Caco-2 (cell line): ENCODE measurements at regions not wholly inside any gene's neighbourhood (a gene's known extent, or its start where the extent isn't known, plus 50 kb on each side); places are given as distances from the start of the nearest gene placed in this dataset.

Source experiments
- BruUV-seq: library from RNA; stranded (reverse); fragments of 400-500 nt; replicated peaks from 2 replicates; lab custom pipeline; 2021; lab: Mats Ljungman, UMichigan
- CTCF ChIA-PET: fragments of 300-600 bp; sonication (Branson Sonifier 250); formaldehyde crosslinking; loops from one replicate; lab custom pipeline; 2022; ENCODE audit warnings: antibody characterized with exemption; lab: Charles Lee
- POLR2A ChIA-PET: fragments of 300-600 bp; sonication (Branson Sonifier 250); formaldehyde crosslinking; loops from one replicate; lab custom pipeline; 2022; ENCODE audit warnings: antibody characterized with exemption; lab: Charles Lee
- DNase-seq, 2 experiments: peaks; one replicate each; pipeline versions ENCODE4 v3.0.0 to v3.0.0-alpha.2; 2020 to 2022
- H3K27me3 ChIP-seq: replicated peaks from 2 replicates; pipeline ENCODE4 v1.6.0; 2011; ENCODE audit warnings: low read length; ENCODE audit not compliant: control insufficient read depth, insufficient read depth
- H3K36me3 ChIP-seq: 2 replicates; pipeline ENCODE4 v1.5.1; 2011; ENCODE audit warnings: low read length; ENCODE audit not compliant: control insufficient read depth, insufficient read depth
- H3K4me1 ChIP-seq: fragments of 250-450 bp; sonication (Bioruptor Pico); 2 replicates; pipeline ENCODE4 v1.5.1; 2020; ENCODE audit warnings: mild to moderate bottlenecking
- H3K4me3 ChIP-seq: 2 replicates; pipeline ENCODE4 v1.5.1; 2011; ENCODE audit warnings: low read depth, mild to moderate bottlenecking, control low read depth, low read length
- H3K9me3 ChIP-seq: fragments of 250-450 bp; sonication (Bioruptor Pico); 2 replicates; pipeline ENCODE4 v1.5.1; 2020; ENCODE audit warnings: mild to moderate bottlenecking, moderate library complexity
- H3K27ac Mint-ChIP-seq: one replicate; pipeline ENCODE4 v1.8.0; 2022; ENCODE audit warnings: mixed read lengths; ENCODE audit not compliant: unreplicated experiment
- H3K27me3 Mint-ChIP-seq: one replicate; pipeline ENCODE4 v1.8.0; 2022; ENCODE audit warnings: mixed read lengths; ENCODE audit not compliant: insufficient read depth, unreplicated experiment
- H3K36me3 Mint-ChIP-seq: one replicate; pipeline ENCODE4 v1.8.0; 2022; ENCODE audit warnings: mild to moderate bottlenecking, mixed read lengths; ENCODE audit not compliant: insufficient read depth, unreplicated experiment
- H3K4me1 Mint-ChIP-seq: one replicate; pipeline ENCODE4 v1.8.0; 2022; ENCODE audit warnings: low read depth, mixed read lengths; ENCODE audit not compliant: unreplicated experiment
- H3K4me3 Mint-ChIP-seq: one replicate; pipeline ENCODE4 v1.8.0; 2022; ENCODE audit warnings: mild to moderate bottlenecking, moderate library complexity, mixed read lengths; ENCODE audit not compliant: unreplicated experiment
- H3K9me3 Mint-ChIP-seq: one replicate; pipeline ENCODE4 v1.8.0; 2022; ENCODE audit warnings: mixed read lengths; ENCODE audit not compliant: unreplicated experiment
- intact Hi-C: fragments of 100-400 bp; cut with micrococcal nuclease; formaldehyde crosslinking; loops from one replicate; pipeline ENCODE4 v1.10.0; 2022; ENCODE audit not compliant: unreplicated experiment
- TF ChIP-seq, protein P1 (sequence below), 2 experiments: fragments of 200-600 bp in 1 of 2; IDR thresholded peaks; 1 replicate in 1 of 2; 2 replicates in 1 of 2; pipeline versions ENCODE4 v1.5.1 to v1.8.0; 2011 to 2022; ENCODE audit warnings: antibody characterized with exemption in 1 of 2, control low read depth in 1 of 2, inconsistent platforms in 1 of 2, low read depth in 1 of 2, low read length in 1 of 2, mild to moderate bottlenecking in 1 of 2, moderate library complexity in 1 of 2; ENCODE audit not compliant: insufficient read depth in 1 of 2, severe bottlenecking in 1 of 2, unreplicated experiment in 1 of 2

DNA sequence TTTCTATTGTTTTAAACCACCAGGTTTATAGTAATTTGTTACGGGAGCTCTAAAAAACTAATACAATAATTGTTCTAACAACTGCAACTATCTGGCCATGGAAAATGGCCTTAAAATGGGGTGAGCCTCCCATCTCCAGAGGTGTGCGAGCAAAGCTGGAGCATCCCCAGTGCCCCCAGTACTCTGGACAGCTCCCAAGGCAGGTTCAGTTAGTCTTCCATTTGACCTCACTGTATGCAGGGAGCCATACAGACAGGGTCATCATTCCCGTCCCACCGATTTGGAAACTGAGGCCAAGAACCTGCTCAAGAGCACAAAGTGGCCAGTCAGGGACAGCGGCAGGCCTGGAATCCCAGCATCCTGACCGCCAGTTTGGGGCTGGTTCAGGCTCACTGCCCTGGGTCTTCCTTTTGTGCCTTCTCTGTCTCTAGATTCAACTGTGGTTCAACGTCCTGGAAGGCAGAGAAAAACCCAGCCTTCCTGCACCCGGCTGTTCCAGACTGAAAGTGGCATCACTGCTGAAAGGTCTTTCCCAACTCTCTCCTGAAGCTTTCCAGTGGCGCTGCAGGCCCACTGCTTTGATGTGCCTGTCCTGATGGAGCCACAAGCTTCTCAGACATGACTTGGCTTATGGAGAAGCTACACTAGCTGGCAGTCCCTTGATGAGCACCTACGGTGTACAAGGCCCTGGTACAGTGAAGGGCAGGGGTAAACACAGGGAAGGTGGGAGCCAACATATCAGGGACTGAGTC is 76.6 kb upstream of the LINGO1 start:
- no peaks in the 10 kb centered on the region for H3K27me3 ChIP-seq
- TF ChIP-seq, protein P1, sequence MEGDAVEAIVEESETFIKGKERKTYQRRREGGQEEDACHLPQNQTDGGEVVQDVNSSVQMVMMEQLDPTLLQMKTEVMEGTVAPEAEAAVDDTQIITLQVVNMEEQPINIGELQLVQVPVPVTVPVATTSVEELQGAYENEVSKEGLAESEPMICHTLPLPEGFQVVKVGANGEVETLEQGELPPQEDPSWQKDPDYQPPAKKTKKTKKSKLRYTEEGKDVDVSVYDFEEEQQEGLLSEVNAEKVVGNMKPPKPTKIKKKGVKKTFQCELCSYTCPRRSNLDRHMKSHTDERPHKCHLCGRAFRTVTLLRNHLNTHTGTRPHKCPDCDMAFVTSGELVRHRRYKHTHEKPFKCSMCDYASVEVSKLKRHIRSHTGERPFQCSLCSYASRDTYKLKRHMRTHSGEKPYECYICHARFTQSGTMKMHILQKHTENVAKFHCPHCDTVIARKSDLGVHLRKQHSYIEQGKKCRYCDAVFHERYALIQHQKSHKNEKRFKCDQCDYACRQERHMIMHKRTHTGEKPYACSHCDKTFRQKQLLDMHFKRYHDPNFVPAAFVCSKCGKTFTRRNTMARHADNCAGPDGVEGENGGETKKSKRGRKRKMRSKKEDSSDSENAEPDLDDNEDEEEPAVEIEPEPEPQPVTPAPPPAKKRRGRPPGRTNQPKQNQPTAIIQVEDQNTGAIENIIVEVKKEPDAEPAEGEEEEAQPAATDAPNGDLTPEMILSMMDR (IDR thresholded peaks at IDR 0.05; ENCODE audit: insufficient read depth in 1 of 2, low read depth in 1 of 2, low read length in 1 of 2, severe bottlenecking in 1 of 2, unreplicated experiment in 1 of 2): no peak
- H3K36me3 ChIP-seq: no peaks in the 10 kb centered on the region
- CTCF ChIA-PET: no interaction called here
- no peak for DNase-seq
- no peak overlapping the region for H3K4me3 ChIP-seq
- H3K4me1 ChIP-seq: no peaks in the 10 kb centered on the region
- Mint-ChIP-seq H3K27me3 (peaks cover 41% of the 10 kb centered on the region), H3K36me3 (no peaks in the 10 kb centered on the region), H3K27ac (no peak overlapping the region), H3K9me3 (no peaks in the 10 kb centered on the region), H3K4me1 (no peaks in the 10 kb centered on the region), H3K4me3 (no peak overlapping the region)
- no TSS peak for BruUV-seq
- H3K9me3 ChIP-seq: no peaks in the 10 kb centered on the region
- POLR2A ChIA-PET: no interaction called here
- intact Hi-C loops: no loop called here

DNA sequence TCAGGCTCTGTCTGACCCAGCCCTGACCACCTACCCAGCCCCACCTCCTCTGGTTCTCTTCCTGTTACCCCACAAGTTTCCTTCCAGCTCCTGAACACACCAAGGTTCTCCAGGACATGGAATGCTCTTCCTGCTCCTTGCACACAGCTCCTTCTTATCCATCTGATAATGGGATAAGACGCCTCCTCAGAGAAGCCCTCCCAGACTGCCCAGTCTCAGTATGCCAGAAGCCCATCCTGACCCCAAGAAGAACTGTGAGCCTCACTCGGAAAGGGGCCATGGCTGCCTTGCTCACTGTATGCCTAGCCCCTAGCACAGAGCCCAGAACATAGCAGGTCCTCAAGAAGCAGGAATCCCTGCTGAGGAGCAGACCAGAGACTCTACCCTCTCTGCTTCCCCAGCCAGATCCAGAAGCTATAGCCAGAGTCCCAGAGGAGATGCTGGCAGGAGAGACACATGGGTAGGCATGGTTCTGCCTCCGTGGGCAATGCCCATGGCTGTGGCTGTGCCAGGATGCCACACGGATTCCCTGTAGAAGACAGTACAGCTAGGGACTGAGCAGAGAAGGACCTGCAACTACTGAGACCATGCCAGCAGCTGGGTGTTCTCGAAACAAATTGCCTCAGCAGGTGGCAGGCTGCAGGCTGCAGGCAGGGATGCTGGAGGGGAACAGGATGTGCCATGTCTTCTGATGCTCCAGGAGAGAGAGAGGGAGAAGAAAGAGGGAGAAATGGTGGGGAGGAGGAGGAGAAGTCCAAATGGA is 74.0 kb upstream of the LINGO1 start:
- Mint-ChIP-seq H3K27me3 (peaks cover 23% of the 10 kb centered on the region), H3K4me1 (no peaks in the 10 kb centered on the region), H3K27ac (no peak overlapping the region), H3K9me3 (no peaks in the 10 kb centered on the region), H3K4me3 (no peak overlapping the region), H3K36me3 (no peaks in the 10 kb centered on the region)
- CTCF ChIA-PET: no interaction called here
- no peaks in the 10 kb centered on the region for H3K4me1 ChIP-seq
- intact Hi-C loops: no loop called here
- H3K4me3 ChIP-seq: no peak overlapping the region
- TF ChIP-seq, protein P1 (IDR thresholded peaks at IDR 0.05; ENCODE audit: insufficient read depth in 1 of 2, low read depth in 1 of 2, low read length in 1 of 2, severe bottlenecking in 1 of 2, unreplicated experiment in 1 of 2): no peak
- no peaks in the 10 kb centered on the region for H3K9me3 ChIP-seq
- POLR2A ChIA-PET: no interaction called here
- BruUV-seq: no TSS peak
- no peaks in the 10 kb centered on the region for H3K27me3 ChIP-seq
- no peak for DNase-seq
- H3K36me3 ChIP-seq: no peaks in the 10 kb centered on the region

DNA sequence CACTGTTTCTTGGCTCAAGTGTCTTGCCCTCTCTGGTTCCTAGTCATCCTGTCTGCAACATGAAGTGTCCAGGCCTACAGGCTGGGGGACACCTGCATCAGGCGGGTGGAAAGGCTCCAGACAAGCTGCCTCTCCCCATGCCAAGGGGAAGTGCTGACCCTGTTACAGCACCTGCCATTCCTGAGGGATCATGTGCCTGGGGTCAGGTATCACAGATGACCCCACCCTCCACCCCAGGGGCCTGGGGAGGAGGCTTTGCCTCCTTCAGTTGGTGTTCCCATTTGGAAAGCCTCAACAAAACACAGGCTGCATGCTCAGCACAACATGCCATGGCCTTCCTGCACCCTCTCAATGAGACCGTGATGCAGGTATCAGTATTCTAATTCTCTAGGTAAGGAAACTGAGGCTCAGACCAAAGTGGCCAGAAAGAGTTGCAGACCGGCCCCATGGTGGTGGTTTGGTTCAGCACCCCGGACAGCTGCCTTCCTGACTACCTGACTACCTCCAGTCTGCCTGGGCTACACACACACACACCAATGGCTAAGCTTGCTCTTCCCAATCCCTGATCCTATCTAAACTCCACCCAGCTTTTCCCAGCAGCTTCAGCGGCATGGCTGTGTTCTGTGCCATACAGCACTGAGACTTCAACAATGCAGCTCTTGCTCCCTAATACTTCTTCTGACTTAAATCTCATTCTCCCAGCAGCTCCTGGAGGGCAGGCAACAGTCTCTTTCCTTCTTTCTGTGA is 69.7 kb upstream of the LINGO1 start:
- Mint-ChIP-seq H3K4me3 (no peak overlapping the region), H3K4me1 (no peaks in the 10 kb centered on the region), H3K27ac (no peak overlapping the region), H3K27me3 (peaks cover 20% of the 10 kb centered on the region), H3K9me3 (no peaks in the 10 kb centered on the region), H3K36me3 (no peaks in the 10 kb centered on the region)
- Histone ChIP-seq H3K4me3 (no peak overlapping the region), H3K36me3 (no peaks in the 10 kb centered on the region), H3K4me1 (no peaks in the 10 kb centered on the region), H3K27me3 (no peaks in the 10 kb centered on the region), H3K9me3 (no peaks in the 10 kb centered on the region)
- TF ChIP-seq, protein P1 (IDR thresholded peaks at IDR 0.05; ENCODE audit: insufficient read depth in 1 of 2, low read depth in 1 of 2, low read length in 1 of 2, severe bottlenecking in 1 of 2, unreplicated experiment in 1 of 2): no peak
- intact Hi-C loops: no loop called here
- CTCF ChIA-PET: interaction anchor here (0.8 kb wide), 1 partner anchor 31 kb away, joined by 3 read pairs; no protein-coding TSS in a partner anchor
- no TSS peak for BruUV-seq
- DNase-seq: peak; percentile 51 to 69
- POLR2A ChIA-PET: no interaction called here
